Skin epidermis (tissue), 12 donors: ENCODE measurements at regions not wholly inside any gene's neighbourhood (a gene's known extent, or its start where the extent isn't known, plus 50 kb on each side); places are given as distances from the start of the nearest gene placed in this dataset.

Experiments
- H3K27ac ChIP-seq, 21 experiments: fragments of 200-600 bp; sonication (generic) in 11 of 21; one replicate each; pipeline ENCODE4 v1.5.0; 2020; ENCODE audit warnings: mild to moderate bottlenecking in 3 of 21, inconsistent platforms in 2 of 21, moderate library complexity in 2 of 21
- H3K4me3 ChIP-seq, 7 experiments: fragments of 200-600 bp; sonication (generic) in 2 of 7; one replicate each; pipeline ENCODE4 v1.5.0; 2020; ENCODE audit warnings: inconsistent platforms in 2 of 7, mild to moderate bottlenecking in 2 of 7, moderate library complexity in 1 of 7

- Histone ChIP-seq H3K4me3 (no peak overlapping the region), H3K27ac (no peak overlapping the region)
Observed at GRCh38 chr2:66382091-66382490, 52.8 kb upstream of the MEIS1 start.

GRCh38 chr2:66379473-66379872, 55.5 kb upstream of the MEIS1 start:
- H3K4me3 ChIP-seq = no peak overlapping the region

GRCh38 chr2:66377832-66378231, 57.1 kb upstream of the MEIS1 start:
- Histone ChIP-seq H3K27ac (no peak overlapping the region), H3K4me3 (no peak overlapping the region)

More at GRCh38 chr2:66379473-66379872, 55.5 kb upstream of the MEIS1 start:
- H3K27ac ChIP-seq = no peak overlapping the region

- no peak overlapping the region for H3K4me3 ChIP-seq
- no peak overlapping the region for H3K27ac ChIP-seq
Observed at GRCh38 chr2:66370824-66371223, 64.1 kb upstream of the MEIS1 start.

- Histone ChIP-seq H3K27ac (no peak overlapping the region), H3K4me3 (no peak overlapping the region)
Observed at GRCh38 chr2:66366619-66367018, 68.3 kb upstream of the MEIS1 start.

- Histone ChIP-seq H3K4me3 (no peak overlapping the region), H3K27ac (no peak overlapping the region)
Observed at GRCh38 chr2:66364495-66365333, 70.2 kb upstream of the MEIS1 start.

- no peak overlapping the region for H3K27ac ChIP-seq
- H3K4me3 ChIP-seq = no peak overlapping the region
Observed at GRCh38 chr2:66362701-66363100, 72.2 kb upstream of the MEIS1 start.

- H3K4me3 ChIP-seq = no peak overlapping the region
- H3K27ac ChIP-seq = no peak overlapping the region
Observed at GRCh38 chr2:66346231-66346664, 88.7 kb upstream of the MEIS1 start.

- Histone ChIP-seq H3K4me3 (no peak overlapping the region), H3K27ac (no peak overlapping the region)
Observed at GRCh38 chr2:66344087-66344663, 90.8 kb upstream of the MEIS1 start.

GRCh38 chr2:66343259-66343658, 91.7 kb upstream of the MEIS1 start:
- peak overlapping the region in 1 of 21 experiments; percentile 16 for H3K27ac ChIP-seq
- no peak overlapping the region for H3K4me3 ChIP-seq

- Histone ChIP-seq H3K4me3 (no peak overlapping the region), H3K27ac (no peak overlapping the region)
Observed at GRCh38 chr2:66340521-66340920, 94.4 kb upstream of the MEIS1 start.

GRCh38 chr2:66334237-66335029, 100.5 kb upstream of the MEIS1 start:
- Histone ChIP-seq H3K27ac (peak overlapping the region in 1 of 21 experiments; percentile 9), H3K4me3 (no peak overlapping the region)

- Histone ChIP-seq H3K4me3 (no peak overlapping the region), H3K27ac (no peak overlapping the region)
Observed at GRCh38 chr2:66331176-66331575, 103.7 kb upstream of the MEIS1 start.

- no peak overlapping the region for H3K27ac ChIP-seq
- H3K4me3 ChIP-seq = no peak overlapping the region
Observed at GRCh38 chr2:66329081-66329605, 105.8 kb upstream of the MEIS1 start.

GRCh38 chr2:66327066-66327740, 107.7 kb upstream of the MEIS1 start:
- Histone ChIP-seq H3K4me3 (no peak overlapping the region), H3K27ac (no peak overlapping the region)

GRCh38 chr2:66324909-66325528, 109.9 kb upstream of the MEIS1 start:
- no peak overlapping the region for H3K4me3 ChIP-seq
- H3K27ac ChIP-seq = no peak overlapping the region

GRCh38 chr2:66324356-66324755, 110.6 kb upstream of the MEIS1 start:
- H3K27ac ChIP-seq = no peak overlapping the region
- no peak overlapping the region for H3K4me3 ChIP-seq

- H3K27ac ChIP-seq = no peak overlapping the region
- no peak overlapping the region for H3K4me3 ChIP-seq
Observed at GRCh38 chr2:66323406-66323805, 111.5 kb upstream of the MEIS1 start.

GRCh38 chr2:66322506-66323260, 112.2 kb upstream of the MEIS1 start:
- Histone ChIP-seq H3K27ac (no peak overlapping the region), H3K4me3 (no peak overlapping the region)
